Epidermal melanocyte (primary cell): ENCODE measurements at regions not wholly inside any gene's neighbourhood (a gene's known extent, or its start where the extent isn't known, plus 50 kb on each side); places are given as distances from the start of the nearest gene placed in this dataset.

ENCODE experiments used
- DNase-seq: peaks from one replicate; pipeline ENCODE4 v3.0.0; 2011; ENCODE audit warnings: low spot score; ENCODE audit not compliant: insufficient read length

- no peak for DNase-seq
Measured at GRCh38 chr21:25330266-25330665, 277.0 kb downstream of the MRPL39 start.

DNA sequence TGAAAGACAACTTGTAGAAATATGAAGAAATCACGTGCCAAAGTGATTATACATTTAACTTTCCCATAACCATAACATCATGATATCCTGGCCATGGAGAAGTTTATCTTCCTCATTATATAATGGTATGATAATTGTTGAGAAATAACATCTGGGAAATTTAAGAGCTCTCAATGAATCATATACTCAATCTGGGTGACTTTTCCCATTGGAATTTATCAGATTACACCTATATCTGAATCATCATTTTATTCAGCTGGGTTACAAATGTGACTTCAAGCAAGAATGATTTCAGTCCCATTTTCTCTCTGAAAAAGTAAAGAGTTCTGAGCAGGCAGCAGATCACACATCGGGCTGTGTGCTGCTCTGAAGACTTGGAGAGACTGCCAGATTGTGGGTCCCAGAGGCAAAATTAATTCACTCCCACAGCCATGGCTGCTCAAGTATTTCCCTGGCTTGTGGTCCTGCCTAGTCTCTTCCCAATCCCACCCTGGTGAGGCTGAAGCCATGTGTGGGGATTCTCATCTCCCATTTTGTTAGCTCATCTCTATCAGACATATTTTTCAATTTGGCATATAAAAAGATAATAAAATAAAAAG lies 278.0 kb downstream of the MRPL39 start:
- no peak for DNase-seq

DNA sequence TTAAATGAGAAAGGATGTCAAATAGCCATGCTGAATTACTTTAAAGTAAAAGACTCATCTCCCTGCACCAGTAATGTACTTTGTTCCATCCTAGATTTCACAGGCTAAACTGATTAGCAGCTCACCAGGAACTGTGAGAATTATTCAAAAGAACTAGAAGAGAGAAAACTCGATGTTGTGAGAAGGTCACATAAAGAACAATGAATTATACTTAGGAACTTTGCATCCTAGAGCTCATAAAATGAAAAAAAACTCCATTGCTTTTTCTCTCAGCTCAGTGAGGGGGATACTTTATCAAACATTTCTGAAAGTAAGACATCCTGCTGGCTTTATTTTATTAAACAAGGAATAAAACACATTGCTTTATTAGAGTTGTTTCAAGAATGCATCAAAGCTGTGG lies 278.5 kb downstream of the MRPL39 start:
- no peak for DNase-seq

DNA sequence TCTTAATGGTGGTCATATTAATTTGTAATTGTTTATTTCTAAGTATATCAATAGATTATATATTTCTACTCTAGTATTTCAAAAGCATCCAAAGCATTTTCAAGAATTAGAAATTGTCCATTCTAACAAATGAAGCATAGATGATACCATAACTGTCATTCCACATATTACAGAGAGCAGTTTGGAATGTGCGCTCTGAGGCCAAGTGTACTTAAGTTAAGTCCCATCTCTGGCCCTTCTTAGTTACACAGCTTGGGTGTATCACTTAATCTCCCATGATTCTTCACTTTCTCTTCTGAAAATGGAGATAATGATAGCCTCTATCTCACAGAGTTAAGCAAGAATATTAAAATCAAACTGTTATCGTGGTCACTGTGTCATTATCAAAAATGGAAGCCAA lies 281.1 kb downstream of the MRPL39 start:
- DNase-seq = no peak

DNA sequence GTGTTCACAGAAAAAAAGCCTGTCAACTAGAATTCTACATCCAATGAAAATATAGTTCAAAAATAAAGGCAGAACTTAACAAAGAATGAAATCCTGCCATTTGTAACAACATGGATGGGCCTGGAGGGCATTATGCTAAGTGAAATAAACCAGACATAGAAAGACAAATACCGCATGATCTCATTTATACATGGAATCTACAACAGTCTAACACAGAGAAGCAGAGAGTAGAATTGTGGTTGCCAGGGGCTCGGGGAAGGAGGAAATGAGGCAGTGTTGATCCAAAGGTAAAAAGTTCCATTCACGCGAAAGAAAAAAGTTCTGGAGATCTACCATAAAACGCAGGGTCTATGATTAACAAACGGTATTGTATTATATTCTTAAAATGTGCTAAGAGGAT lies 282.6 kb downstream of the MRPL39 start:
- no peak for DNase-seq

- no peak for DNase-seq
Measured at GRCh38 chr21:25323356-25323949, 283.8 kb downstream of the MRPL39 start.

GRCh38 chr21:25314247-25314646 lies 293.0 kb downstream of the MRPL39 start:
- no peak for DNase-seq

DNA sequence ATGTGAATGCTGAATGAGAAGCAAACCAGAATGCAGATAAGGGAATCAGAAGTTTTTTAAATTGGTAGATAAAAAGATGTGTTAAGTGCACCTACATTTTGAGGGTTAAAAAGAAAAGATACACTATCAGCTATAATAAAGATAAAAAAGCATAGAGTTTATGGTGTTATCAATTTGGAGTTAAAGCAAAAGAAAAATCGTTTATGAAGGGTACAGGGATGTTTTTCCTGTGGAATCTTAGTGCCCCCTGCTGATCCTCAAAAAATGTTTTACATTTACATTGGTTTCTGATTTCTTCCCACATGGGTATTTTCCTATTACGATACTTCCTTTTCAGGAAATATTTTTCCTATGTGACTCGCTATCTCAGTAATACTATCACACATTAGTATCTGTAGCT lies 293.5 kb downstream of the MRPL39 start:
- DNase-seq = no peak

DNA sequence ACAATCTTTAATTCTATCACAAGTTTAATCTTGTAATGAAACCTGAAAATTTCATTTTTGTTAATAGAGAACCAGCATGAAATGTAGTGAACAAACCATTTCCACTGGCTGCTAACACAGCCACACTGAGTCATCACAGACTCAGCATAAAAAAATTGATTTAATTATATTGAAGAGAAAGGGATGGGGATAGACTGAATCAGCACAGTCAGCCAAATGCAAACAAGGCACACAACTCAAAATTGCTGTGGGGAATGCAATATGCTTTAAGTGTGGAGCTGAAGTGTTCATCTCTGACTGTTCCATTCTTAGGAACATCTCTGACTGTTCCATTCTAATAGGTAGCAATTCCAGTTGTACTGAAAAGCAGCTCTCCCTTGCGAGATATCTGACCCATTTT lies 299.8 kb downstream of the MRPL39 start:
- no peak for DNase-seq

- no peak for DNase-seq
Measured at GRCh38 chr21:25304611-25305010, 302.7 kb downstream of the MRPL39 start.

DNA sequence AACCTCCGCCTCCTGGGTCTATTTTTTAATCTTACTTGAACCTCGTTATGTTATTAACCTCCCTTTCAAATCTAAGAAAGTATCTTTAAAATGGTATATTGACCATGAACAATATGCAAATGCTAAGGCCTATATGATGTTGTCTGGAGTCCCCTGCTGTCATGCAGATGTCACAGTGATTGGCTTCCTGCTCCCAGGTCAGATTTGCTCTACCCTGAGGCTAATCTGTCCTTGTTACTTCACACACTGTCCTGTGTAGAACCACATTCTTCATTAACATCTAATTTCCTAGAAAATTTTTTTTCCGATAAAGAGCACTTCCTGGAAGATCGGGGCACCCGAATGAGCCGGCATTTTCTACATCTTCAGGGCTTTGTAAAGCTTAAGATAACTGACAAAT lies 306.6 kb downstream of the MRPL39 start:
- DNase-seq = no peak

DNA sequence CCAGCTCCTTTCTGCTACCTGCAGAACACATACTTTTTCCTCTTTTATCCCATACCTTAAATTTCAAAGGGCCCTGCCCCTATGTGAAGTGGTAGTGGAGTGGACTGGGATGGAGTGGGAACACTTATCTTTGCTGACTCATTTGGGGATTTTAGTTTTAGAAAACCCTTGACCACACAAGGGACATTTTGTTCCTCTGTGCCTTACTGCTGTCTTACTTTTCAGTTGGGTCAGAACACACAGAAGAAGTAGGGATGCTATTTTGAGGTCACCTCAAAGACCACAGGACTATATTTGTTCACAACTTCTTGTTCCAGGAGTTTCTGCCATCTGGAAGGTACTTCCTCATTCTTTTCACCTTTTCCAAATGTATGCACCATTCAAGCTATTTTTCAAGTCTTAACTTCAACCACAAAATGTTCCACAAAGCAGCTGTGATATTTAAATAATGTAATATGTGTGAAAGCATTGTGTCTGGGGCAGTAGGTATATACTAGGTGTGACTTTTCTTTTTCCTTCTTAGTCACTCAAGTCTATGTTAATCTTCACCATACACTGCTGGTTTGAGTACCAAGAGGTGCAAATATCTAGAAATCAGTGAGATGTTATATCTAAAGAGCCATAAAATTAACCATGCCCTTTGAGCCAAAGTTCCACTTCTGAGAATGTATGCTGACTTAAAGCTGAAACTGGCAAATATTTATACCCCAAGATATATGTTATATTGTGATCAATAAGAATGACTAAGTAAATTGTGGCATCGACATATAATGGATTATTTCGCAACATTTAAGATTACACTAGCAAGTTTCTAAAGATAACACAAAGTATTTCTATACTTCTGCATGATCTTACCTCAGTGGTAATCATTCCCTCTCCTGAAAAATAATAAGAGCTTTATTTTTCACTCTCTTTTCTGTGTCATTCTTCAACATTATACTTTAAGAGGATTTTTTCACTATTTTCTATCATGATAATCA lies 308.5 kb downstream of the MRPL39 start:
- DNase-seq = no peak

DNA sequence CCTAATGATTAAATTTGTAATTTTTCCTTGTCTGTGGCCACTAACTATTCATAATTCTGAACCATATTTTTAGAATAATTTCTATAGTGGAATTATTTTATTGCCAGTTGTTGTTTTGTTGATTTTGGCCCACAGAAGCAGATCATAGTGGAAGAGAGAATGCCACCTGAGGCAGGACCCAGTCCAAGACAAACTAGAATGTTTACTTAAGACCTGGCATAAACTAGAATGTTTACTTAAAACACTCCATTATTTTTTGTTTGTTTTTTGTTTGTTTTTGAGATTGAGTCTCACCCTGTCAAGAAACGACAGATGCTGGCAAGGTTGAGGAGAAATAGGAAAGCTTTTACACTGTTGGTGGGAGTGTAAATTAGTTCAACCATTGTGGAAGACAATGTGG lies 310.2 kb downstream of the MRPL39 start:
- DNase-seq = no peak

- no peak for DNase-seq
Measured at GRCh38 chr21:25296252-25296651, 311.0 kb downstream of the MRPL39 start.

DNA sequence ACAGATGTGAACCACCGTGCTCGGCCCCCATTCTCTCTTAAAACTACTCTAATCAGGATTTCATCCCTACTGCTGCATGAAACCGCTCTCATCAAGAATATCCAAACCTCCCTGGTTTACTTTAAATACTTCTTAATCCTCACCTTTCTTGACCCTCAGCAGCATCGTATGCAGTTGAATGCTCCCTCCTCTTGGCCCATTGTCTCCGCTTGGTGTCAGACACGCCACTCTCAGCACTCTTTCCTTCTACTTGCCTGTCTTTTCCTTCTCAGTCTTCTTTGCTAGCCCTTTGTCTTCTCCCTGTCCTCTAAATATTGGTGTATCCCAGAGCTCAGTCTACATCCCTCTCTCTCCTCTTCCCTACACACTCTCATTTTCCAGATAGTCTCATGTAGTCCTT lies 314.9 kb downstream of the MRPL39 start:
- no peak for DNase-seq

DNA sequence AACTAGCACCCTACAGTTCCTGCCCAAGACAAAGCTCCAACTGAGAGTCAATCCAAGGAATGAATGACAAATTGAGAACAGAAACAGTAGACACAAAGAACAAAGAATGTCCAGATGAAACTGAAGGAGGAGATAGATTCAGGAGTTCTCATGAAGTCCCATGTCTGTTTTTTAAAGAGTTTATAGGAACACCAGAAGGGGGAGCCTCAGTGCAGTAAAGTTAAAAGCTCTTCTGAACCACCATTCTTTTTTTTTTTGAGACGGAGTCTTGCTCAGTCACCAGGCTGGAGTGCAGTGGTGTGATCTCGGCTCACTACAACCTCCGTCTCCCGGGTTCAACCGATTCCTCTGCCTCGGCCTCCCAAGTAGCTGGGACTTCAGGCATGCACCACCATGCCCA lies 323.6 kb downstream of the MRPL39 start:
- DNase-seq = no peak

DNA sequence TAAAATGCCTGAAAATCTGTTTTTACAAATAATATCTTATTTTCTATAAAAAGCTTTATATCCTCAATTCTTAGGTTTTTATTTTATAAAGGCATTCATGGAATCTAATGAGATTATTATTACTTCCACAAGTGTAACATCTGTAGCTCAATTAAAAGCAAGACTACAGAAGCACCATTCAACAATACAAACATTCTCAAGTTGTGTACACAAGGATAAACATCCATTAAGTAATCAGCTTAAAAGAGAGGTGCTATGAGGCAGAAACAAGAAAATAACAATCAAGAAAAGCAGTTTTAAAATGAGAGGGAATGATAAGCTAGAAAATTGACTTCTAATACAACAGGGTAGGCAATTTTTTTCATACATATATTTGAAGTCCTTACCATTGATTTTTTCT lies 326.1 kb downstream of the MRPL39 start:
- DNase-seq = no peak

DNA sequence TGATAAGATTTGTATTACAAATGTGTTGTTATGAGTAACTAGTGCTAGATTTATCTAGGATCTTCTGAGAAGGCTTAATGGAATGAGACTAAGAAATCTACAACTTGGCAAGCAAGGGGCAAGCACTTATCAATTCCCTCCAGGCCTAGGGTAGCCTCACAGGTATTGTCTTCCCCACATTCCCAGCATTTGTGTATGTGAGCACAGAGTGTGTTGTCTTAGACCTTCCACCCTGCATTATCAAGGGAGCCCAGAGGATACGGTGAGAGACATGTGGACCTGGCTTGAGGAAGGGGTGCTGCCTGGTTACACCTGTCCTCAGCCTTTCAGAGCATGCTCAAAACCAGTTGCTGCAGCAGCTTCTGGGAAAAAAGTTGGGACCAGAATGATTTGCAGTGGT lies 327.2 kb downstream of the MRPL39 start:
- DNase-seq = no peak

DNA sequence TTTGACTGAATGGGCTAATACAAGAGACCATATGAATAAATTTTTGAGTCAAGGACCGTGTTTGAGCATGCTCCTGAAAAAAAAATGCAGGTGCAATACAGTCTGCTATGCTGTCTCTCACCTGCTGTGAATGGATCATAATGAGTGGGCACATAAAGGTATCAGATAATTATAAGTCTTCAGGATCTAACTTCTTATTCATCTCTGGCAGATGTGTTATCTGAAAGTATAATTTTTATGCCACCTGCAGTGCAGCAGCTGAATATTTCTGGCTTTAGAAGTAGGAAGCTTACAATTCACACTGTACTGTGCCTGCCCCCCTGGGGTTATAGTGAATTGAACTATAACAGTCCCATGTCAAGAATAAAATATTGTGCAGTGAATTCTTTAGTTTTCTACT lies 333.3 kb downstream of the MRPL39 start:
- no peak for DNase-seq

DNA sequence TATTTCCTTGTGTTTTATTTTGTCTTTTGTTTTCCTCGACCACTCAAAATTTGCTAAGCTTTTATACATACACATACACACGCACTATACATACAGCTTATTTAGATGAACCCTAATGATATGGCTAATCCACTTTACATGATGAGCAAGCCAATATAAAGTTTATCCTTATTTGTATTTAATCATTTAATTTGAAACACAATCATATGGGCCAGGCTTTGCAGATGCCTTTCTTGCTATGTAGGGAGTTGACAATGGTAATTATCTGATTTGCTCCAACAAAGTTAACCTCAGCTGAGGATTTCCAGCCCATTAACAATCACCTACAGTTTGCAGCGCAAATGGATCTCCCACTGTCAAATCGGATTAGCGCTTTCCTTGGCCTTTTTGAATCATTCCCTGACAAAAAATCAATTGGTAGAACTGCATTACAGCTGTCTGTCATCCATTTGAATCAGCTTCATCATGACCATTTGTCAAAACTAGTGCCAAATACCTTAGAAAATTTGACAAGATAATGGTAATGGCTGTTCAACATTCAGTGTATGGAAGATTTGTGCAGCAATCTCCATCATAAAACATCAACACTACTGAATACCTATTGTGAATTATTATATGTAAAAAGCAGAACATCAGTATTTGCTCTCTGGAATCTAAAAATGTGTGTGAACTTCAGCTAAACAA lies 352.6 kb downstream of the MRPL39 start:
- no peak for DNase-seq

DNA sequence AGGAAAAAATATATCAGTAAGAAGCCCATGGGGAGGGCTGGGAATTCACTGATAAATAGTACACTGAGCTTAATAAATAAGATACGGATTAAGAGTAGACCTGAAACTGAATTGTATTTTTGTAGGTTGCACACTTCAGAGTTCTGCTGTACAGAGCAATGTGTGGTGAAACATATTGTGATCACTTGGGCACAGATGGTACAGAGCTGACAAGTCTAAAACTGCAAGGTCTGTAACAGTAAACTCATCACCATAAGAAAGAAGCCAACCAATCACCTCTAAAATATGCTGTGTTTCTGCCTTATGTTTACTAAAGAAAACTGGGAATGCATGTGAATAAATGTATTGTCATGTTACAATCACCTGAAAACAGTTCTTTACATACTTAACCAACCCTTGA lies 360.7 kb downstream of the MRPL39 start:
- DNase-seq = no peak

- DNase-seq = no peak
Measured at GRCh38 chr21:25244735-25245134, 362.5 kb downstream of the MRPL39 start.
